CD4-positive, alpha-beta T cell treated with Interleukin-6 at 100 ng/mL for 8 hours (primary cell): ENCODE measurements at regions not wholly inside any gene's neighbourhood (a gene's known extent, or its start where the extent isn't known, plus 50 kb on each side); places are given as distances from the start of the nearest gene placed in this dataset.

Source experiments
- DNase-seq: peaks from one replicate; pipeline ENCODE4 v3.0.0-alpha.2; 2020; ENCODE audit warnings: mixed read lengths, low spot score

GRCh38 chr15:62779899-62780298 lies 262.6 kb upstream of the TPM1 start:
- no peak for DNase-seq

DNA sequence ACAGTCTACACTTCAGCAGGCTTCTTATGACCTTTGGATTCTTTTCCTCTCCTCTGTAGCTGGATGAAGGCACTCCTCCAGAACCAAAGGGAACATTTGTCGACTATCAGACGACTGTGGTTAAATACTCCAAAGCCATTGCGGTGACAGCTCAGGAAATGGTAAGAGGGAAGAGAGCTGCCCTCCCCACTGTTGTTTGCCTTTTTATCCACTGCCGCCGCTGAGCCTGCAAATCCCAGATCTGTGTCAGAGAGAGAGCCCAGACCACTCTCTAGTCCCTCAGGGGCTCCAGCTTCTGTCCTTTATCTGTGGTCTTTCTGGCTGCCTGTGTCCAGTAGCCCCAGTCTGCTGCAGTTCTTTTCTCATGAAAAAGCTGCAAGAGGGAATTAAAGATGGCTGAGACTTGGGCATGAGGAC lies 261.5 kb upstream of the TPM1 start:
- no peak for DNase-seq

GRCh38 chr15:62782071-62782841 lies 260.3 kb upstream of the TPM1 start:
- no peak for DNase-seq

DNA sequence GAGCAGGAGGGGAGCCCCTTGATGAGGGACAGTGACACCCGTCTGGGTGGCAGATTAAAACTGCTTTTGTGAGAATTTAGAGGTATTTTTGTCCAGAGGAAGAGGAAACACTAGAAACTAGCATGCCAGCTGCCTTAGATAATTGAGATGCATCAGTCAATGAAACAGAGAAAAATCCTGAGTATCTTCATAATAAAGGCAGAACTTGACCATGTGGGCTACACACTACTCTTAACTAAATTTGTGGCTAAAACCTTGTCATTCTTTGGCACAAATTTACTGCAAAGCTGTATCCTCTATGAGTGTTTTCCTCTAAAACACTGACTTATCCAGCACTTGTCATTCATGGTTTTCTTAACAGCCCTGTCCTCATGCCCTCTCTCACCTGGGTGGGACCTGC lies 259.7 kb upstream of the TPM1 start:
- no peak for DNase-seq

DNA sequence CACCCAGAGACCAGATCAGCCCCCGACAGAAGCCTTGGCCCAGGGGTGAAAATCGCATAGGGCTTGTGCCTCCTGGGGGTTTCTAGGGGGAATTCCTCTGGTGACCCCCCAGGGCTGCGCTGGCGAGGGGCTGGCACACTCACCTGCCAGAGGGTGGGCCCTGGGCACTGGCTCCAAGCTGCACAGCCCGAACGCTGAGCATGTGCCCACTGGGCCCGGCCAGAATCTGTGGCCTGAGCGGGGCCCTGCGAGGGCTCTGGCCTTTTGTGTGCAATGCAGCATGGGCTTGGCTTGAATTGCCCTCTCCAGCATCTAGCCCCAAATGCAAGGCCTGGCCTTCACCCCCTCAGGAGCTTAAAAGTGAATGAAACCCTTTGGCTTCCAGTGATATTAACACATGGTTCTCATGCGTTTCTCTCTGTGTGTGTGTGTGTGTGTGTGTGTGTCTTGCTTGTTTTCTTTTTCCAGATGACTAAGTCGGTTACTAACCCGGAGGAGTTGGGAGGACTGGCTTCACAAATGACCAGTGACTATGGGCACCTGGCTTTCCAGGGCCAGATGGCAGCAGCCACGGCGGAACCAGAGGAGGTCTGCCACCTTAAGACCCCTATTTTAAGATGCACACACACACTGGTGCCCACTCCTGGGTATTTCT lies 259.1 kb upstream of the TPM1 start:
- DNase-seq = no peak

DNA sequence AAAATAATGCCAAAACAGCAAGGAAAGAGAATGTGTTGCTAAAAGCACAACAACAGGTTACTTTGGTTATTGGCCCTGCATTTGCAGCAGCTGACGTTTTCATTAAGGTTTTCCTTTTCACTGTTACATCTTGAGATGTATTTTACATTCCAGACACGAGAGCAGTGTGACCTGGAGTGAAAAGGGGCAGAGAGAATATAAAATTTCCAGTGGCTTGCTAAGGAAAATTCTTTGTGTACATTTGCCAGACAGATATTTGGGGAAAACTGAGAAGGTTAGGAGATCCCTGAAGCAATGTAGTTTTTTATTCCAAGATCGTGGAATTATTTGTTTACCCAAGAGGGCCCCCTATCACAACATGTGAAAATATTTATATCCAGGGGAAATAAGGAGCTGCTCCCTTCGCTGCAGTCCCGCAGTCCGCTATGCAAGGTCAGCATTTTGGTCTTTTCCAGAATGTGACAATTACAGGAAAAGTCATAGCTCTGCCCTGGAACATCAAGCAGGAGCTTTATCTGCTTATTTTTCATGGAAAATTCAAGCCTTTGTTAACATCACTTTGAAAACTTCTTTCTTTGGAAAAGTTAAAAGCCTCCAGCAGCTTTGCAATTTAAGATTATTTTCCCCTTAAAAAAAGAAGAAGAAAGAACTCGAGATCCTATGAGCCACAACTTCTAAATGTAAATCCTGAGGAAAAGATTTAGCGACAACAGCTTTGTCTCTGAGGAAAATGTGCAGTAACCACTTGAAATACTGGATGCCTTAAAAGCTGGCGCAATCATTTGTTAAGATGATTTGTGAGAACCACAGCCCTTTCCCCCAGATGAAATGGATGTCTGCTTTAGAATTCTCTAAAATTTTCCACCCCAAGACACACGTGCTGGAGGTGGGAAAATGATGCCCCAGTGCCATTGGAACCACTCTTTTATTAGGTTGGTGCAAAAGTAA lies 256.4 kb upstream of the TPM1 start:
- no peak for DNase-seq

GRCh38 chr15:62787401-62787800 lies 255.1 kb upstream of the TPM1 start:
- no peak for DNase-seq

GRCh38 chr15:62788224-62788623 lies 254.3 kb upstream of the TPM1 start:
- no peak for DNase-seq

DNA sequence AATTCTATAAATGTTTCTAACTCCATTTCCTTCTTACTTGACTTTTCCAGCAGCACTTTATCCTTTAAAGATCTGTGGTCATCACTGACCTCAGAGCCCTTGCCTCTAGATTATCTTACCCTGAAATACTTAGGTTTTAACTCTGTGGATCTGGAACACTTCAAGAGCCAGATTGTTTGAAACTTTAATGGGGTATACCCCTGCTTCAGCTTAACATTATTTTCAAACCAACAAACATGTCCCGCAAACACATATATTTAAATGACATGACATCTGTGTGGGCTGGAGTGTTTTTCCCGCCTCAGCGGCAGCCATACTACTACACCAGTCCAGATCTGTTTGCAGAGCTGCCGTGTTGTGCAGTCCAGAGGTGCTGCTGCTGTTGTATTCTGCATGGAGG lies 252.0 kb upstream of the TPM1 start:
- no peak for DNase-seq

- no peak for DNase-seq
Observed at GRCh38 chr15:62791694-62792093, 250.9 kb upstream of the TPM1 start.

- DNase-seq = no peak
Observed at GRCh38 chr15:62792986-62793751, 249.4 kb upstream of the TPM1 start.

GRCh38 chr15:62793752-62794144 lies 248.8 kb upstream of the TPM1 start:
- DNase-seq = no peak

GRCh38 chr15:62795171-62795570 lies 247.4 kb upstream of the TPM1 start:
- DNase-seq = no peak

DNA sequence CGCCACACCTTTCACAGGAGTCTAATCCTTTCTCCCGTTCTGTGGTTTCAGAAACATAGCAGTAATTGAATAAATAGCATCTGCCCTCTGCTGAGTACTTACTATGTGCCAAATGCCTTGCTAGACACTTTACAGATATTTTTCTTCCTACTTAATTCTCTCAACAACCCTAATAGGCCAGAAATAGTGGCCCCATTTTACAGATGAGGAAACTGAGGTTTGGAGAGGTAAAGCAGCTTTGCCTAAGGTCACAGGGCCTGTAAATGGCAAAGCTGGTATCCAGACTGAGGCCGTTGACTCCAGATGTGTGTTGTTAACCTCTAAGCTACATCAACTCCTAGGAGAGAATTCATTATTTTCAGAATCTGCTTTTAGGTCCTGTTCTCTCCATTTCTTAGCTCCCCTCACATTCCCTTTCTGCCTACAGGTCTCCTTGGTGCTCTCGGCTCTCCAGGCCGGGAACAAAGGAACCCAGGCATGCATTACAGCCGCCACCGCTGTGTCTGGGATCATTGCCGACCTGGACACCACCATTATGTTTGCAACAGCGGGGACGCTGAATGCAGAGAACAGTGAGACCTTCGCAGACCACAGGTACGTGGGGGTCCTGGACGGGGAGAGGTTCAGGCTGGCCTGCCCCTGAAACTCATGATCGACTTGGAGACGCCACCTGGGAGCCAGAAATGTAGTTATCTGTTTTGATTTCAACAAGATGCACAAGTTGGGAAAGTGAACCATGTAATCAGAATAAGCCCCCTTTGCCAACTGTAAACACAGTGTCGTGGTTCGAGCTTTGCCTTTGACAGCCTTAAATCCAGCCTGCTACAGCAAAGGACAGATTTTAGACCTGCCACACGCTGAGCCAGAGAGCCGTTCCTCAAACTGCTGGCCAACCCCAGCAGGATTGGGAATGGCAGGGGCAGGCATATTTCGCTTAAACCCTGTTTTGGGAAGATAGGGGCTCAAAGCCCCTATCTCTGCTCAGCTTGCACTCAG lies 246.5 kb upstream of the TPM1 start:
- no peak for DNase-seq

- no peak for DNase-seq
Observed at GRCh38 chr15:62797171-62797570, 245.4 kb upstream of the TPM1 start.

GRCh38 chr15:62798536-62798935 lies 244.0 kb upstream of the TPM1 start:
- DNase-seq = no peak

GRCh38 chr15:62799037-62799436 lies 243.5 kb upstream of the TPM1 start:
- no peak for DNase-seq

GRCh38 chr15:62799919-62800318 lies 242.6 kb upstream of the TPM1 start:
- no peak for DNase-seq

GRCh38 chr15:62802612-62803011 lies 239.9 kb upstream of the TPM1 start:
- DNase-seq = no peak

- DNase-seq = no peak
Observed at GRCh38 chr15:62803856-62804400, 238.6 kb upstream of the TPM1 start.
